ENCODE measurements at regions not wholly inside any gene's neighbourhood (a gene's known extent, or its start where the extent isn't known, plus 50 kb on each side); places are given as distances from the start of the nearest gene placed in this dataset.
"Not testable (repeated sequence)": the region's sequence is repeated elsewhere in the genome, so short reads cannot be mapped to it uniquely, and the experiment has no call there.

GRCh38 chr10:90034862-90035261, 333.5 kb downstream of the KIF20B start:
- not testable (repeated sequence) for DNase-seq

- DNase-seq, result no peak
Observed at GRCh38 chr10:90041585-90041984, 340.2 kb downstream of the KIF20B start.

- DNase-seq, result no peak
Observed at GRCh38 chr10:90042075-90042474, 340.7 kb downstream of the KIF20B start.

- no peak for DNase-seq
Observed at GRCh38 chr10:90047243-90047729, 345.9 kb downstream of the KIF20B start.

- no peak for DNase-seq
Observed at GRCh38 chr10:90051053-90051452, 349.7 kb downstream of the KIF20B start.

- DNase-seq, result no peak
Observed at GRCh38 chr10:90051474-90051873, 350.1 kb downstream of the KIF20B start.

GRCh38 chr10:90062786-90063185, 361.4 kb downstream of the KIF20B start:
- DNase-seq, result no peak

GRCh38 chr10:90064295-90064694, 362.9 kb downstream of the KIF20B start:
- no peak for DNase-seq

GRCh38 chr10:90066435-90066834, 365.0 kb downstream of the KIF20B start:
- no peak for DNase-seq

GRCh38 chr10:90075995-90076394, 374.6 kb downstream of the KIF20B start:
- DNase-seq, result no peak

GRCh38 chr10:90079819-90080218, 378.4 kb downstream of the KIF20B start:
- no peak for DNase-seq

GRCh38 chr10:90086606-90087190, 385.3 kb downstream of the KIF20B start:
- not testable (repeated sequence) for DNase-seq

- no peak for DNase-seq
Observed at GRCh38 chr10:90087197-90088023, 386.0 kb downstream of the KIF20B start.

- no peak for DNase-seq
Observed at GRCh38 chr10:90088024-90088317, 386.6 kb downstream of the KIF20B start.

GRCh38 chr10:90089719-90090118, 388.3 kb downstream of the KIF20B start:
- DNase-seq, result no peak

- DNase-seq, result no peak
Observed at GRCh38 chr10:90096196-90096595, 394.8 kb downstream of the KIF20B start.

GRCh38 chr10:90107581-90107980, 406.2 kb downstream of the KIF20B start:
- not testable (repeated sequence) for DNase-seq

GRCh38 chr10:90111671-90112070, 410.3 kb downstream of the KIF20B start:
- DNase-seq, result no peak

GRCh38 chr10:90112681-90113080, 411.3 kb downstream of the KIF20B start:
- DNase-seq, result no peak

- not testable (repeated sequence) for DNase-seq
Observed at GRCh38 chr10:90118567-90118966, 417.2 kb downstream of the KIF20B start.

GRCh38 chr10:90119631-90120280, 418.4 kb downstream of the KIF20B start:
- not testable (repeated sequence) for DNase-seq

GRCh38 chr10:90125456-90126255, 424.3 kb downstream of the KIF20B start:
- no peak for DNase-seq

- no peak for DNase-seq
Observed at GRCh38 chr10:90126256-90126595, 424.8 kb downstream of the KIF20B start.

Measured in activated naive CD4-positive, alpha-beta T cell treated with anti-CD3 and anti-CD28 coated beads, Interleukin-2, amount 50 U/mL, for 16 hours (primary cell).